Glutamatergic neuron (in vitro differentiated cells): ENCODE measurements at regions not wholly inside any gene's neighbourhood (a gene's known extent, or its start where the extent isn't known, plus 50 kb on each side); places are given as distances from the start of the nearest gene placed in this dataset.

Source experiments
- DNase-seq: peaks from one replicate; pipeline ENCODE4 v3.0.0; 2022
- H3K27ac Mint-ChIP-seq: one replicate; pipeline ENCODE4 v1.8.0; 2020; ENCODE audit warnings: mild to moderate bottlenecking, mixed read lengths, inconsistent platforms; ENCODE audit not compliant: unreplicated experiment
- H3K27me3 Mint-ChIP-seq: one replicate; pipeline ENCODE4 v1.8.0; 2020; ENCODE audit warnings: mild to moderate bottlenecking, moderate library complexity, mixed read lengths, inconsistent platforms; ENCODE audit not compliant: unreplicated experiment
- H3K36me3 Mint-ChIP-seq: one replicate; pipeline ENCODE4 v1.8.0; 2020; ENCODE audit warnings: mild to moderate bottlenecking, mixed read lengths, inconsistent platforms; ENCODE audit not compliant: unreplicated experiment
- H3K4me1 Mint-ChIP-seq: one replicate; pipeline ENCODE4 v1.8.0; 2020; ENCODE audit warnings: mild to moderate bottlenecking, low read depth, mixed read lengths, inconsistent platforms; ENCODE audit not compliant: unreplicated experiment
- H3K4me3 Mint-ChIP-seq: one replicate; pipeline ENCODE4 v1.8.0; 2020; ENCODE audit warnings: mild to moderate bottlenecking, mixed read lengths, inconsistent platforms; ENCODE audit not compliant: unreplicated experiment
- H3K9me3 Mint-ChIP-seq: one replicate; pipeline ENCODE4 v1.8.0; 2020; ENCODE audit warnings: mild to moderate bottlenecking, moderate library complexity, mixed read lengths, inconsistent platforms; ENCODE audit not compliant: unreplicated experiment
- CTCF ChIP-seq: fragments of 200-600 bp; sonication (generic); IDR thresholded peaks from one replicate; pipeline ENCODE4 v1.5.0; 2021; ENCODE audit not compliant: partially characterized antibody, unreplicated experiment

- Mint-ChIP-seq H3K36me3 (no peaks in the 10 kb centered on the region), H3K4me3 (no peak overlapping the region), H3K27ac (no peak overlapping the region), H3K27me3 (no peaks in the 10 kb centered on the region), H3K9me3 (no peaks in the 10 kb centered on the region), H3K4me1 (peaks cover 3% of the 10 kb centered on the region)
- DNase-seq: no peak
- no peak for TF ChIP-seq CTCF
These were observed 930.7 kb downstream of the BCL11A start for GRCh38 chr2:59622599-59623308.

GRCh38 chr2:59604123-59604522 is 949.3 kb downstream of the BCL11A start:
- no peak overlapping the region for H3K27ac Mint-ChIP-seq
- TF ChIP-seq CTCF: no peak
- no peaks in the 10 kb centered on the region for H3K27me3 Mint-ChIP-seq
- no peak overlapping the region for H3K4me3 Mint-ChIP-seq
- no peaks in the 10 kb centered on the region for H3K36me3 Mint-ChIP-seq
- DNase-seq: no peak
- H3K9me3 Mint-ChIP-seq: peaks cover 2% of the 10 kb centered on the region
- H3K4me1 Mint-ChIP-seq: no peaks in the 10 kb centered on the region

- no peaks in the 10 kb centered on the region for H3K27me3 Mint-ChIP-seq
- DNase-seq: no peak
- H3K4me3 Mint-ChIP-seq: no peak overlapping the region
- no peak for TF ChIP-seq CTCF
- no peaks in the 10 kb centered on the region for H3K9me3 Mint-ChIP-seq
- no peak overlapping the region for H3K27ac Mint-ChIP-seq
- H3K36me3 Mint-ChIP-seq: no peaks in the 10 kb centered on the region
- H3K4me1 Mint-ChIP-seq: no peaks in the 10 kb centered on the region
These were observed 958.7 kb downstream of the BCL11A start for GRCh38 chr2:59594671-59595222.

GRCh38 chr2:59590798-59591197 is 962.7 kb downstream of the BCL11A start:
- Mint-ChIP-seq H3K36me3 (no peaks in the 10 kb centered on the region), H3K4me1 (no peaks in the 10 kb centered on the region), H3K9me3 (no peaks in the 10 kb centered on the region), H3K4me3 (no peak overlapping the region), H3K27ac (no peak overlapping the region), H3K27me3 (no peaks in the 10 kb centered on the region)
- TF ChIP-seq CTCF: no peak
- no peak for DNase-seq

DNA sequence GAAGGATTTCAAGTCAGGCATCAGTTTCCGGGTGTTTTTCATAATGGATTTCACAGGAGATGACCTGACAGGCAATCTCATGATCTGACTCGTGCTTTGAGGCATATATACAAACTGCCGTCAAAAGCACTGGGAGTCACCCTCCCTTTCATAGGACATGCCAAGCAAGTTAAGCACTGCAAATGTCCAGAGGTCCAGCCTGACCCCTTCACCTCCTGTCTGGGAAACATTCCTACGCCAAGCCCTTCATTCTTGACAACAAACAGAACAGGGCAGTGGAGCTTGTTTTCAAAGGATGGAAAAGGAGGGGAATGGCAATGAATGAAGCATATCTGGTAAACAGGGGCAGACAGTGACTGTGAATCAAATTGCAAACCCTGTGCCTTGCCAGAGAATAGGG is 963.6 kb downstream of the BCL11A start:
- no peaks in the 10 kb centered on the region for H3K9me3 Mint-ChIP-seq
- no peak overlapping the region for H3K27ac Mint-ChIP-seq
- no peaks in the 10 kb centered on the region for H3K4me1 Mint-ChIP-seq
- no peaks in the 10 kb centered on the region for H3K36me3 Mint-ChIP-seq
- TF ChIP-seq CTCF: no peak
- DNase-seq: no peak
- H3K4me3 Mint-ChIP-seq: no peak overlapping the region
- no peaks in the 10 kb centered on the region for H3K27me3 Mint-ChIP-seq
